Parathyroid adenoma (tissue), 2 donors: ENCODE measurements at regions not wholly inside any gene's neighbourhood (a gene's known extent, or its start where the extent isn't known, plus 50 kb on each side); places are given as distances from the start of the nearest gene placed in this dataset.

Experiments
- H2AFZ ChIP-seq: fragments of 300-600 bp; sonication (generic); one replicate; pipeline ENCODE4 v1.7.0; 2017; ENCODE audit warnings: antibody characterized with exemption, mild to moderate bottlenecking
- H3K27ac ChIP-seq: fragments of 300-600 bp; sonication (generic); one replicate; pipeline ENCODE4 v1.7.0; 2017
- H3K27me3 ChIP-seq: fragments of 300-600 bp; sonication (generic); one replicate; pipeline ENCODE4 v1.7.0; 2017; ENCODE audit warnings: low read length; ENCODE audit not compliant: control insufficient read depth, insufficient read depth
- H3K36me3 ChIP-seq: fragments of 300-600 bp; sonication (generic); one replicate; pipeline ENCODE4 v1.7.0; 2017; ENCODE audit warnings: low read length; ENCODE audit not compliant: control insufficient read depth, insufficient read depth
- H3K4me1 ChIP-seq: fragments of 300-600 bp; sonication (generic); one replicate; pipeline ENCODE4 v1.7.0; 2017; ENCODE audit warnings: control low read depth
- H3K4me2 ChIP-seq: fragments of 300-600 bp; sonication (generic); one replicate; pipeline ENCODE4 v1.7.0; 2017; ENCODE audit warnings: low read length
- H3K4me3 ChIP-seq: fragments of 300-600 bp; sonication (generic); one replicate; pipeline ENCODE4 v1.7.0; 2017; ENCODE audit warnings: low read depth, low read length
- H3K79me2 ChIP-seq: fragments of 300-600 bp; sonication (generic); one replicate; pipeline ENCODE4 v1.7.0; 2017; ENCODE audit warnings: control low read depth
- H3K9ac ChIP-seq: fragments of 300-600 bp; sonication (generic); one replicate; pipeline ENCODE4 v1.7.0; 2017; ENCODE audit warnings: mild to moderate bottlenecking
- H3K9me3 ChIP-seq: fragments of 300-600 bp; sonication (generic); one replicate; pipeline ENCODE4 v1.7.0; 2017; ENCODE audit warnings: low read length; ENCODE audit not compliant: control insufficient read depth
- CTCF ChIP-seq: fragments of 300-600 bp; sonication (generic); IDR thresholded peaks from one replicate; pipeline ENCODE4 v1.7.0; 2017; ENCODE audit warnings: antibody characterized with exemption, mild to moderate bottlenecking
- donor health status: primary hyperparathyroidism.

- Histone ChIP-seq H3K9me3 (no peaks in the 10 kb centered on the region), H3K36me3 (no peaks in the 10 kb centered on the region), H2AFZ (no peak overlapping the region), H3K4me3 (no peak overlapping the region), H3K27ac (no peak overlapping the region), H3K27me3 (no peaks in the 10 kb centered on the region), H3K4me1 (no peaks in the 10 kb centered on the region), H3K9ac (no peak overlapping the region), H3K4me2 (no peak overlapping the region), H3K79me2 (no peaks in the 10 kb centered on the region)
- TF ChIP-seq CTCF = no peak
Observed at GRCh38 chr2:238515377-238515776, 88.7 kb downstream of the ASB1 start.

GRCh38 chr2:238517209-238517608 lies 90.5 kb downstream of the ASB1 start:
- Histone ChIP-seq H3K4me2 (no peak overlapping the region), H2AFZ (no peak overlapping the region), H3K4me3 (no peak overlapping the region), H3K9me3 (no peaks in the 10 kb centered on the region), H3K4me1 (no peaks in the 10 kb centered on the region), H3K27ac (no peak overlapping the region), H3K36me3 (no peaks in the 10 kb centered on the region), H3K9ac (no peak overlapping the region), H3K79me2 (no peaks in the 10 kb centered on the region), H3K27me3 (no peaks in the 10 kb centered on the region)
- TF ChIP-seq CTCF = no peak

GRCh38 chr2:238518172-238518820 lies 91.6 kb downstream of the ASB1 start:
- Histone ChIP-seq H3K27ac (no peak overlapping the region), H3K4me1 (no peaks in the 10 kb centered on the region), H3K9ac (no peak overlapping the region), H3K36me3 (no peaks in the 10 kb centered on the region), H3K9me3 (no peaks in the 10 kb centered on the region), H3K79me2 (no peaks in the 10 kb centered on the region), H3K4me2 (no peak overlapping the region), H2AFZ (no peak overlapping the region), H3K4me3 (no peak overlapping the region), H3K27me3 (no peaks in the 10 kb centered on the region)
- no peak for TF ChIP-seq CTCF

- H3K4me3 ChIP-seq = no peak overlapping the region
- no peak overlapping the region for H3K4me2 ChIP-seq
- H3K27ac ChIP-seq = no peak overlapping the region
- no peaks in the 10 kb centered on the region for H3K4me1 ChIP-seq
- H3K9me3 ChIP-seq = no peaks in the 10 kb centered on the region
- H2AFZ ChIP-seq = no peak overlapping the region
- no peak for TF ChIP-seq CTCF
- no peaks in the 10 kb centered on the region for H3K27me3 ChIP-seq
- no peak overlapping the region for H3K9ac ChIP-seq
- no peaks in the 10 kb centered on the region for H3K36me3 ChIP-seq
- no peaks in the 10 kb centered on the region for H3K79me2 ChIP-seq
Observed at GRCh38 chr2:238518821-238519186, 92.1 kb downstream of the ASB1 start.

GRCh38 chr2:238520359-238520886 lies 93.7 kb downstream of the ASB1 start:
- Histone ChIP-seq H3K4me2 (no peak overlapping the region), H3K9ac (no peak overlapping the region), H3K27me3 (no peaks in the 10 kb centered on the region), H3K36me3 (no peaks in the 10 kb centered on the region), H3K4me1 (no peaks in the 10 kb centered on the region), H3K9me3 (no peaks in the 10 kb centered on the region), H3K4me3 (no peak overlapping the region), H3K79me2 (no peaks in the 10 kb centered on the region), H3K27ac (no peak overlapping the region), H2AFZ (no peak overlapping the region)
- no peak for TF ChIP-seq CTCF
